ENCODE measurements at regions not wholly inside any gene's neighbourhood (a gene's known extent, or its start where the extent isn't known, plus 50 kb on each side); places are given as distances from the start of the nearest gene placed in this dataset.

- H3K27me3 ChIP-seq = no peaks in the 10 kb centered on the region
- H3K4me1 ChIP-seq = no peaks in the 10 kb centered on the region
- TF ChIP-seq CTCF (IDR thresholded peaks at IDR 0.05; ENCODE audit: low read depth, low read length) = no peak
- H3K9me3 ChIP-seq = no peaks in the 10 kb centered on the region
- no peak overlapping the region for H3K4me3 ChIP-seq (ENCODE audit: low read depth, low read length)
- no peaks in the 10 kb centered on the region for H3K36me3 ChIP-seq
- DNase-seq = no peak
Measured at GRCh38 chr20:60453388-60454246, 495.4 kb downstream of the CDH26 start.

GRCh38 chr20:60454491-60454890 is 496.3 kb downstream of the CDH26 start:
- H3K27me3 ChIP-seq = no peaks in the 10 kb centered on the region
- no peak overlapping the region for H3K4me3 ChIP-seq (ENCODE audit: low read depth, low read length)
- H3K36me3 ChIP-seq = no peaks in the 10 kb centered on the region
- H3K9me3 ChIP-seq = no peaks in the 10 kb centered on the region
- TF ChIP-seq CTCF (IDR thresholded peaks at IDR 0.05; ENCODE audit: low read depth, low read length) = no peak
- H3K4me1 ChIP-seq = no peaks in the 10 kb centered on the region
- DNase-seq = no peak

GRCh38 chr20:60455272-60455671 is 497.0 kb downstream of the CDH26 start:
- H3K36me3 ChIP-seq = no peaks in the 10 kb centered on the region
- TF ChIP-seq CTCF (IDR thresholded peaks at IDR 0.05; ENCODE audit: low read depth, low read length) = no peak
- no peaks in the 10 kb centered on the region for H3K4me1 ChIP-seq
- no peaks in the 10 kb centered on the region for H3K9me3 ChIP-seq
- H3K4me3 ChIP-seq (ENCODE audit: low read depth, low read length) = no peak overlapping the region
- DNase-seq = no peak
- H3K27me3 ChIP-seq = no peaks in the 10 kb centered on the region

GRCh38 chr20:60459212-60459611 is 501.0 kb downstream of the CDH26 start:
- Histone ChIP-seq H3K9me3 (no peaks in the 10 kb centered on the region), H3K36me3 (no peaks in the 10 kb centered on the region), H3K4me3 (ENCODE audit: low read depth, low read length) (no peak overlapping the region), H3K27me3 (no peaks in the 10 kb centered on the region), H3K4me1 (no peaks in the 10 kb centered on the region)
- no peak for DNase-seq
- no peak for TF ChIP-seq CTCF (IDR thresholded peaks at IDR 0.05; ENCODE audit: low read depth, low read length)

- no peaks in the 10 kb centered on the region for H3K36me3 ChIP-seq
- H3K9me3 ChIP-seq = no peaks in the 10 kb centered on the region
- TF ChIP-seq CTCF (IDR thresholded peaks at IDR 0.05; ENCODE audit: low read depth, low read length) = no peak
- H3K27me3 ChIP-seq = no peaks in the 10 kb centered on the region
- no peaks in the 10 kb centered on the region for H3K4me1 ChIP-seq
- no peak overlapping the region for H3K4me3 ChIP-seq (ENCODE audit: low read depth, low read length)
- DNase-seq = no peak
Measured at GRCh38 chr20:60461993-60462392, 503.8 kb downstream of the CDH26 start.

- H3K4me1 ChIP-seq = no peaks in the 10 kb centered on the region
Measured at GRCh38 chr20:60463798-60464197, 505.6 kb downstream of the CDH26 start.

More at GRCh38 chr20:60463798-60464197, 505.6 kb downstream of the CDH26 start:
- no peak for DNase-seq
- no peaks in the 10 kb centered on the region for H3K9me3 ChIP-seq
- H3K4me3 ChIP-seq (ENCODE audit: low read depth, low read length) = no peak overlapping the region
- H3K36me3 ChIP-seq = no peaks in the 10 kb centered on the region
- no peak for TF ChIP-seq CTCF (IDR thresholded peaks at IDR 0.05; ENCODE audit: low read depth, low read length)
- no peaks in the 10 kb centered on the region for H3K27me3 ChIP-seq
